SU-DHL-6 (cell line): ENCODE measurements at regions not wholly inside any gene's neighbourhood (a gene's known extent, or its start where the extent isn't known, plus 50 kb on each side); places are given as distances from the start of the nearest gene placed in this dataset.

Experiments used
- CTCF ChIP-seq: fragments of 200-600 bp; sonication (generic); IDR thresholded peaks from one replicate; pipeline ENCODE4 v1.5.1; 2017; ENCODE audit warnings: antibody characterized with exemption, mild to moderate bottlenecking, low read length, moderate library complexity; ENCODE audit not compliant: insufficient read depth, poor library complexity, severe bottlenecking
- EZH2phosphoT487 ChIP-seq: fragments of 200-600 bp; sonication (generic), shearing (Covaris generic); conservative IDR thresholded peaks from 2 replicates; pipeline ENCODE4 v1.6.1; 2018; ENCODE audit warnings: mild to moderate bottlenecking, antibody characterized with exemption, low read length, moderate library complexity, mixed read lengths

GRCh38 chr15:25971053-25971452, 107.9 kb upstream of the ATP10A start:
- TF ChIP-seq CTCF (no peak), EZH2phosphoT487 (no peak)
